ENCODE measurements at regions not wholly inside any gene's neighbourhood (a gene's known extent, or its start where the extent isn't known, plus 50 kb on each side); places are given as distances from the start of the nearest gene placed in this dataset.
"Not testable (repeated sequence)": the region's sequence is repeated elsewhere in the genome, so short reads cannot be mapped to it uniquely, and the experiment has no call there.

- Histone ChIP-seq H3K27me3 (ENCODE audit: control insufficient read depth, insufficient read depth, low read length) (no peaks in the 10 kb centered on the region), H3K36me3 (ENCODE audit: control insufficient read depth, insufficient read depth, low read length) (no peaks in the 10 kb centered on the region), H3K4me2 (ENCODE audit: low read length) (no peak overlapping the region), H3K4me1 (no peaks in the 10 kb centered on the region), H3K27ac (no peak overlapping the region), H3K9me3 (ENCODE audit: control insufficient read depth, low read length) (no peaks in the 10 kb centered on the region), H3K9ac (no peak overlapping the region), H3K4me3 (ENCODE audit: low read depth, low read length) (no peak overlapping the region), H2AFZ (no peak overlapping the region), H3K79me2 (no peaks in the 10 kb centered on the region)
- TF ChIP-seq, protein P1, sequence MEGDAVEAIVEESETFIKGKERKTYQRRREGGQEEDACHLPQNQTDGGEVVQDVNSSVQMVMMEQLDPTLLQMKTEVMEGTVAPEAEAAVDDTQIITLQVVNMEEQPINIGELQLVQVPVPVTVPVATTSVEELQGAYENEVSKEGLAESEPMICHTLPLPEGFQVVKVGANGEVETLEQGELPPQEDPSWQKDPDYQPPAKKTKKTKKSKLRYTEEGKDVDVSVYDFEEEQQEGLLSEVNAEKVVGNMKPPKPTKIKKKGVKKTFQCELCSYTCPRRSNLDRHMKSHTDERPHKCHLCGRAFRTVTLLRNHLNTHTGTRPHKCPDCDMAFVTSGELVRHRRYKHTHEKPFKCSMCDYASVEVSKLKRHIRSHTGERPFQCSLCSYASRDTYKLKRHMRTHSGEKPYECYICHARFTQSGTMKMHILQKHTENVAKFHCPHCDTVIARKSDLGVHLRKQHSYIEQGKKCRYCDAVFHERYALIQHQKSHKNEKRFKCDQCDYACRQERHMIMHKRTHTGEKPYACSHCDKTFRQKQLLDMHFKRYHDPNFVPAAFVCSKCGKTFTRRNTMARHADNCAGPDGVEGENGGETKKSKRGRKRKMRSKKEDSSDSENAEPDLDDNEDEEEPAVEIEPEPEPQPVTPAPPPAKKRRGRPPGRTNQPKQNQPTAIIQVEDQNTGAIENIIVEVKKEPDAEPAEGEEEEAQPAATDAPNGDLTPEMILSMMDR (IDR thresholded peaks at IDR 0.05): no peak
Observed at GRCh38 chr6:115601509-115601908, 459.2 kb downstream of the FRK start.

DNA sequence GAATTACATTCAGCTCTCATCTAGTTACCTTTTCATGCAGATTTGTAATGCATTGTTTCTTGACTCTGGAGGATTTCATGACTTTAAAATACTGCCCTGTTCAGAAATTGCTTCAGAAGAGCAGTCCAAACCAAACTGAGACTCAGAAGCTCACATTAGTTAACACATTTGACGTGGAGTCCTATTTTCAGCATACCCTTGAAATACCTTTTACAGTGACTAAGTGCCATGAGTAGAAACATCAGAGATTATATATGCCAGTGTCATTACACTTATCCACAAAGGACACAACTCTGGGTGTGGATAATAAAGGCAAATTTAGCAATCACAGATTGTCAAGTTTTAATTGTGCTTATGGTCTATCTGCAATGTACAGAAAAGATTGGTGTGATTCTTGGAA lies 459.6 kb downstream of the FRK start:
- TF ChIP-seq, protein P1 (IDR thresholded peaks at IDR 0.05): no peak

GRCh38 chr6:115594891-115595290 lies 465.8 kb downstream of the FRK start:
- H2AFZ ChIP-seq: no peak overlapping the region
- H3K4me2 ChIP-seq (ENCODE audit: low read length): no peak overlapping the region
- H3K36me3 ChIP-seq (ENCODE audit: control insufficient read depth, insufficient read depth, low read length): no peaks in the 10 kb centered on the region
- H3K9me3 ChIP-seq (ENCODE audit: control insufficient read depth, low read length): no peaks in the 10 kb centered on the region
- no peak overlapping the region for H3K9ac ChIP-seq
- H3K4me3 ChIP-seq (ENCODE audit: low read depth, low read length): no peak overlapping the region
- H3K4me1 ChIP-seq: no peaks in the 10 kb centered on the region
- TF ChIP-seq, protein P1 (IDR thresholded peaks at IDR 0.05): no peak
- H3K27me3 ChIP-seq (ENCODE audit: control insufficient read depth, insufficient read depth, low read length): no peaks in the 10 kb centered on the region
- no peak overlapping the region for H3K27ac ChIP-seq
- H3K79me2 ChIP-seq: no peaks in the 10 kb centered on the region

More for the DNA sequence above, 459.6 kb downstream of the FRK start:
- Histone ChIP-seq H3K4me2 (ENCODE audit: low read length) (no peak overlapping the region), H2AFZ (no peak overlapping the region), H3K27me3 (ENCODE audit: control insufficient read depth, insufficient read depth, low read length) (no peaks in the 10 kb centered on the region), H3K79me2 (no peaks in the 10 kb centered on the region), H3K9ac (no peak overlapping the region), H3K27ac (no peak overlapping the region), H3K36me3 (ENCODE audit: control insufficient read depth, insufficient read depth, low read length) (no peaks in the 10 kb centered on the region), H3K4me3 (ENCODE audit: low read depth, low read length) (no peak overlapping the region), H3K9me3 (ENCODE audit: control insufficient read depth, low read length) (no peaks in the 10 kb centered on the region), H3K4me1 (no peaks in the 10 kb centered on the region)

DNA sequence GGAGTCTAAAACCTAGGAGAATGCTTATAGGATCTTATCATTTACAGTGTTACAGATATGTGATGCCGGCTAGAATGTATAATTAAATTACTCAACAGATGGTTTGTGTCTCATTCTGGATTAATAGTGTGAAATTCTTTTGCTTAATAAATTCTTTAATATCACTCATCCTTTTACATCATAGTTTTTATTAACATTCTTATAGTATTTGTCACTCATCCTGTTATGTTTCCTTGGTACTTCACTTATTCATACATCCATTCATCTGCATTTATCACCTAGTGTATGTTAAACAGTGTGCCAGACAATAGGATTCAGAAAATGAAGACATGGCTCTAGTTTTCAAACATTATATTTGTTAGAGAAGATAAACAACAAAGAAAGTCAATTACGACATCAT lies 468.7 kb downstream of the FRK start:
- no peaks in the 10 kb centered on the region for H3K36me3 ChIP-seq (ENCODE audit: control insufficient read depth, insufficient read depth, low read length)
- no peaks in the 10 kb centered on the region for H3K27me3 ChIP-seq (ENCODE audit: control insufficient read depth, insufficient read depth, low read length)
- no peak overlapping the region for H3K27ac ChIP-seq
- TF ChIP-seq, protein P1 (IDR thresholded peaks at IDR 0.05): no peak
- no peak overlapping the region for H3K4me2 ChIP-seq (ENCODE audit: low read length)
- no peak overlapping the region for H3K9ac ChIP-seq
- no peaks in the 10 kb centered on the region for H3K9me3 ChIP-seq (ENCODE audit: control insufficient read depth, low read length)
- H3K79me2 ChIP-seq: no peaks in the 10 kb centered on the region
- no peak overlapping the region for H3K4me3 ChIP-seq (ENCODE audit: low read depth, low read length)
- no peaks in the 10 kb centered on the region for H3K4me1 ChIP-seq
- no peak overlapping the region for H2AFZ ChIP-seq

DNA sequence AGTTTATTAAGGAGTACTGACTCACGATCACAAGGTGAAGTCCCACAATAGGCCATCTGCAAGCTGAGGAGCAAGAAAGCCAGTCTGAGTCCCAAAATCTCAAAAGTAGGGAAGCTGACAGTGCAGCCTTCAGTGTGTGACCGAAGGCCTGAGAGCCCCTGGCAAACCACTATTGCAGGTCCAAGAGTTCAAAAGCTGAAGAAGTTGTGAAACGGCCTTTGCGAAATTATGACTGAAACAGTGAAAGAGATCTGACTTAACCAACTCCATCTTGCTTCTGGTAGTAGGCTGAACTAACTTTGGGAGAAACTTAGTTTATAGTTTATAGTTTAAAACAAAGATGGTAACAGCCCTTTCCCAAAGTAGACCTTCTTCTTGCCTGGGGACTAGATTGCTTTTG lies 471.6 kb downstream of the FRK start:
- H3K4me2 ChIP-seq (ENCODE audit: low read length); H3K79me2 ChIP-seq; H3K4me1 ChIP-seq: not testable (repeated sequence)

More for the DNA sequence above, 471.6 kb downstream of the FRK start:
- H3K36me3 ChIP-seq (ENCODE audit: control insufficient read depth, insufficient read depth, low read length); H3K27me3 ChIP-seq (ENCODE audit: control insufficient read depth, insufficient read depth, low read length); H3K4me3 ChIP-seq (ENCODE audit: low read depth, low read length); H3K9ac ChIP-seq; H3K27ac ChIP-seq; H3K9me3 ChIP-seq (ENCODE audit: control insufficient read depth, low read length); H2AFZ ChIP-seq: not testable (repeated sequence)
